CD8-positive, alpha-beta memory T cell (primary cell): ENCODE measurements at regions not wholly inside any gene's neighbourhood (a gene's known extent, or its start where the extent isn't known, plus 50 kb on each side); places are given as distances from the start of the nearest gene placed in this dataset.

Source experiments
- CTCF ChIA-PET: fragments of 350-600 bp; sonication (Branson Sonifier 250); formaldehyde crosslinking; loops from one replicate; lab custom pipeline; 2021; ENCODE audit warnings: antibody characterized with exemption; lab: Charles Lee
- POLR2A ChIA-PET: fragments of 350-600 bp; sonication (Branson Sonifier 250); formaldehyde crosslinking; loops from one replicate; lab custom pipeline; 2021; ENCODE audit warnings: antibody characterized with exemption; lab: Charles Lee
- DNase-seq, 5 donors: peaks; one replicate each; pipeline versions ENCODE4 v3.0.0 to v3.0.0-alpha.2; 2020 to 2022; ENCODE audit warnings: mixed read lengths in 1 of 5
- H3K27ac ChIP-seq: one replicate; pipeline ENCODE4 v1.7.0; 2013; ENCODE audit warnings: low read depth, mild to moderate bottlenecking, low read length, moderate library complexity
- H3K27me3 ChIP-seq: 2 replicates; pipeline ENCODE4 v1.7.0; 2013; ENCODE audit warnings: low read length, mild to moderate bottlenecking; ENCODE audit not compliant: insufficient read depth, poor library complexity, severe bottlenecking
- H3K36me3 ChIP-seq: 2 replicates; pipeline ENCODE4 v1.7.0; 2013; ENCODE audit warnings: mild to moderate bottlenecking, low read length, moderate library complexity; ENCODE audit not compliant: insufficient read depth
- H3K4me1 ChIP-seq: 2 replicates; pipeline ENCODE4 v1.7.0; 2013; ENCODE audit warnings: mild to moderate bottlenecking, low read length, moderate library complexity; ENCODE audit not compliant: insufficient read depth
- H3K4me3 ChIP-seq: 2 replicates; pipeline ENCODE4 v1.7.0; 2013; ENCODE audit warnings: mild to moderate bottlenecking, low read length
- H3K9me3 ChIP-seq: 2 replicates; pipeline ENCODE4 v1.7.0; 2013; ENCODE audit warnings: mild to moderate bottlenecking, low read length
- H3K27ac Mint-ChIP-seq, 8 donors: one replicate each; pipeline ENCODE4 v1.8.0; 2020 to 2021; ENCODE audit warnings: mixed read lengths in 8 of 8, mild to moderate bottlenecking in 6 of 8, inconsistent platforms in 3 of 8, moderate library complexity in 3 of 8
- H3K27me3 Mint-ChIP-seq, 2 donors: one replicate each; pipeline ENCODE4 v1.8.0; 2020 to 2021; ENCODE audit warnings: mixed read lengths in 2 of 2, mild to moderate bottlenecking in 1 of 2, moderate library complexity in 1 of 2
- H3K36me3 Mint-ChIP-seq, 3 donors: one replicate each; pipeline ENCODE4 v1.8.0; 2020 to 2021; ENCODE audit warnings: mixed read lengths in 3 of 3, inconsistent platforms in 1 of 3, mild to moderate bottlenecking in 1 of 3
- H3K4me1 Mint-ChIP-seq, 3 donors: one replicate each; pipeline ENCODE4 v1.8.0; 2020 to 2021; ENCODE audit warnings: mixed read lengths in 3 of 3, inconsistent platforms in 1 of 3, mild to moderate bottlenecking in 1 of 3
- H3K4me3 Mint-ChIP-seq, 7 donors: one replicate each; pipeline ENCODE4 v1.8.0; 2020 to 2021; ENCODE audit warnings: mixed read lengths in 7 of 7, mild to moderate bottlenecking in 6 of 7, moderate library complexity in 4 of 7, inconsistent platforms in 2 of 7
- H3K9me3 Mint-ChIP-seq, 5 donors: one replicate each; pipeline ENCODE4 v1.8.0; 2020 to 2022; ENCODE audit warnings: mixed read lengths in 5 of 5, mild to moderate bottlenecking in 3 of 5, moderate library complexity in 2 of 5, inconsistent platforms in 1 of 5

DNA sequence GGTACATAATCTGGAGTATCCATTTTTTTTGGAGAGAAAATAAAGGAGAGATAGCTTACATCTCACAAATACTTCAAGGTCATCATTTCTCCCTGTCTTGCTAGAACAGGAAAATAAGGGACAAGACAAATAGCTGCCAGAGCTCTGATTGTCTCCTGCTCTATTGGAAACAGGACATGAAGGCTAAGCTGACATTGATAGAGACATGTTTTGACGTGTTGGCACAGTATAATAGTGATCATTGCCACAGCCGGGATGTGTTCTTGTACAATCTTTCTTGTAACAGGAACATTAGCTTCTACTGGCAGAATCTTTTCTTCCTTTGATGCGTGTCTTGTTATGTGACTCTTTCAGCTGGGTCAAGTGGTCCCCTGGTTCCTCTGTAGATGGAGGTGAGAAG is 279.3 kb upstream of the MTPN start:
- no peak overlapping the region for H3K4me3 ChIP-seq
- CTCF ChIA-PET: no interaction called here

DNA sequence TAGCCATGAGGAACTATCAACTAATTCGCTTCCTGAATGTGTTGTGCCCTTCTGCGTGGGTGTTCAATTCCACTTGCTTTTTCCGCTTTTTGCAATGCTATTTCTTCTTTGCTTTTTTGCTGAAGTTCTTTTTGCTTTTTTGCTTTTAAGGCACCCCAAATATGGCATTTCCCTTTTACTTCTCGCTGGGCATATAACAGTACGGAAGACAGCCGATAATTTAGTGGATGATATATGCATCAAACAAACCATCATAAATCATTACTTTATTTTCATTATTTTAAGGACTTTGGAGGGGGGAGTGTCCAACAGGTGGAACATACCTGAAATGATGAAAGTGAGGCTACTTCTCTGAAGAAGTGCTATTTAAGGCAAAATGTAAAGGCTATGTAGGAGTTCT is 277.0 kb upstream of the MTPN start:
- Mint-ChIP-seq H3K27me3 (no peaks in the 10 kb centered on the region), H3K36me3 (peaks cover 0 to 42% (median 0%) of the 10 kb centered on the region in 3 donors), H3K27ac (no peak overlapping the region), H3K9me3 (peaks cover 6 to 17% (median 7%) of the 10 kb centered on the region in 5 donors), H3K4me3 (no peak overlapping the region), H3K4me1 (no peaks in the 10 kb centered on the region)
- POLR2A ChIA-PET: no interaction called here
- Histone ChIP-seq H3K4me3 (no peak overlapping the region), H3K27me3 (no peaks in the 10 kb centered on the region), H3K27ac (no peak overlapping the region), H3K36me3 (no peaks in the 10 kb centered on the region), H3K4me1 (no peaks in the 10 kb centered on the region), H3K9me3 (no peaks in the 10 kb centered on the region)
- CTCF ChIA-PET: no interaction called here
- DNase-seq: no peak

More for the DNA sequence above, 279.3 kb upstream of the MTPN start:
- Mint-ChIP-seq H3K9me3 (peaks cover 7 to 24% (median 18%) of the 10 kb centered on the region in 5 donors), H3K36me3 (peaks cover 0 to 29% (median 0%) of the 10 kb centered on the region in 3 donors), H3K27ac (no peak overlapping the region), H3K4me3 (no peak overlapping the region), H3K4me1 (no peaks in the 10 kb centered on the region), H3K27me3 (no peaks in the 10 kb centered on the region)
- Histone ChIP-seq H3K9me3 (no peaks in the 10 kb centered on the region), H3K27ac (no peak overlapping the region), H3K36me3 (no peaks in the 10 kb centered on the region), H3K27me3 (no peaks in the 10 kb centered on the region), H3K4me1 (no peaks in the 10 kb centered on the region)
- DNase-seq: no peak
- POLR2A ChIA-PET: no interaction called here

DNA sequence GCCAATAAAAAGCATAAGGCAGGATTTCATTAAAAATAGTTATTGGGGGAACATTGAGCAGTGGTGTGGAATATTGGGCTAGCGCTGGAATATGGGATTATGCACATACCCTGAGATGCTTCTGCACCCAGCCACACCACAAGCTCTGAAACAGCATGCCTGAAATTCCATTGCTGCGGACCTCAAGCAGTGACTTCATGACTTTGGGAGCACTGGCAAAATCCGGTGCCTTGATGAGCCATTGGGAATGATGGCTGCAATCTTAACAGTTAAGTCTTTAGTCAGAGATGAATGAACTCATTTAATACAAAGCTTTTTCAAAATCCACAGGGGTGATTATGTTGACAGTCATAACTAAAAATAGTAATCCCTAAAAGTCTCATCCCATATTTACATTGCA is 274.7 kb upstream of the MTPN start:
- no peak overlapping the region for H3K4me3 ChIP-seq
- CTCF ChIA-PET: no interaction called here
- POLR2A ChIA-PET: no interaction called here
- no peak overlapping the region for H3K27ac ChIP-seq
- H3K36me3 ChIP-seq: no peaks in the 10 kb centered on the region
- Mint-ChIP-seq H3K4me1 (no peaks in the 10 kb centered on the region), H3K36me3 (peaks cover 0 to 53% (median 3%) of the 10 kb centered on the region in 3 donors), H3K9me3 (peaks cover 3 to 20% (median 7%) of the 10 kb centered on the region in 5 donors), H3K27me3 (peaks cover 0 to 1% of the 10 kb centered on the region in 2 donors), H3K27ac (no peak overlapping the region), H3K4me3 (no peak overlapping the region)
- no peaks in the 10 kb centered on the region for H3K9me3 ChIP-seq
- no peaks in the 10 kb centered on the region for H3K27me3 ChIP-seq
- H3K4me1 ChIP-seq: no peaks in the 10 kb centered on the region
- DNase-seq: no peak

DNA sequence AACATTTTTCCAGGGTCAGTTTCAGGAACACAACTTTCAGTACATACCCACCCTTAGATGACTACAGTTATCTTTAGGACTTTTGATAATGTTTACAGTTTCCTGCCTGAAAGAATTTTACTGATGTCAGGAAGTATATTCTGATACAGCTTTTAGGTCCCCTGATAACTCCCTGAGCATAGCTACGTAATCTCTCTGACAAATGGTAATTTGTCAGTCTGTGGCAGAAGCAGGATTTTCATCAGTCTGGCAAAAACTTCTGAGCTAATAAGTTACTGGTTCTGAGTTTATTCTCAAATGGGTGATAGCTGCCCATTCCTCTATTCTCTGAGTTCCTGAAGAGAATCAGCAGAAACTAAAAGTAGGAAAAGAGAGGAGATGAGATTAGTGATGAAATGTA is 270.1 kb upstream of the MTPN start:
- Histone ChIP-seq H3K27ac (no peak overlapping the region), H3K4me3 (no peak overlapping the region), H3K4me1 (no peaks in the 10 kb centered on the region), H3K9me3 (no peaks in the 10 kb centered on the region), H3K27me3 (no peaks in the 10 kb centered on the region), H3K36me3 (no peaks in the 10 kb centered on the region)
- H3K27ac Mint-ChIP-seq: no peak overlapping the region
- DNase-seq: no peak
- H3K36me3 Mint-ChIP-seq: peaks cover 4 to 66% (median 17%) of the 10 kb centered on the region in 3 donors
- H3K4me1 Mint-ChIP-seq: no peaks in the 10 kb centered on the region
- POLR2A ChIA-PET: no interaction called here
- H3K4me3 Mint-ChIP-seq: no peak overlapping the region
- CTCF ChIA-PET: no interaction called here
- peaks cover 0 to 22% (median 11%) of the 10 kb centered on the region in 5 donors for H3K9me3 Mint-ChIP-seq
- peaks cover 0 to 1% of the 10 kb centered on the region in 2 donors for H3K27me3 Mint-ChIP-seq

DNA sequence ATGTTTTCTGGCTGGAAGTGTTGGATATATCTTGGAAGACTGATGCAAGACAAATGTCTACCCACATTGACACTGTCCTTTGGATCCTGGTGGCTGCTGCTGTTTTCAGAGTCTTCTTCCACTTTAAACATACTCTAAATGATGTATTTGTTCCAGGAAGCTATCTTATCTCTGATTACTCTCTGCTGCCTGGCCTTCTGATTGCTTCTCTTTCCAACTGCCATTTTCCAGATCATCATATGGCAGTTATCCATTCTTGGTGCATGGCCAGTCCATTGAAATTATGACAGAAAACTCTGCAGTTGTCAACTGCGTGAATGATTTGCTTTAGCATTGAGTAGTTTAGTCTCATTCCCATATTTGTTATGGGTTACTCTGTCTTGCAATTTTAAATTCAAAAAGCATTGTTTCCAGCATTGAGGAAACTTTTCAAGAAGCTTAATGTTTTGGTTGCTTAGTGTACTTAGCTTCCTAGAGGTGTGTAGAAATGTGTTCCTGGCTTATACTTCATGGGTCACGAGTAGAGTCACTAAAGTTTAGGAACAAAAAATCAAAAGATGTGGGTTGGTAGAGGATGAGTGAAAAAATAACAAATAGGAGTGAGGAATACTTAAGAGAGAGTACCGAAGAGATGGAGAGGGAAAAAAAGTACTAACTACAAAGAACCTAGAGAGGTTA is 268.3 kb upstream of the MTPN start:
- H3K4me1 Mint-ChIP-seq: no peaks in the 10 kb centered on the region
- H3K27ac ChIP-seq: peak overlapping the region; percentile 6
- no peak overlapping the region for H3K4me3 Mint-ChIP-seq
- CTCF ChIA-PET: no interaction called here
- peaks cover 4 to 63% (median 18%) of the 10 kb centered on the region in 3 donors for H3K36me3 Mint-ChIP-seq
- H3K9me3 Mint-ChIP-seq: peaks cover 0 to 17% (median 9%) of the 10 kb centered on the region in 5 donors
- H3K9me3 ChIP-seq: no peaks in the 10 kb centered on the region
- no peak overlapping the region for H3K4me3 ChIP-seq
- no peaks in the 10 kb centered on the region for H3K4me1 ChIP-seq
- POLR2A ChIA-PET: no interaction called here
- peaks cover 0 to 1% of the 10 kb centered on the region in 2 donors for H3K27me3 Mint-ChIP-seq
- DNase-seq: no peak
- H3K36me3 ChIP-seq: no peaks in the 10 kb centered on the region
- H3K27me3 ChIP-seq: no peaks in the 10 kb centered on the region
- H3K27ac Mint-ChIP-seq: no peak overlapping the region

DNA sequence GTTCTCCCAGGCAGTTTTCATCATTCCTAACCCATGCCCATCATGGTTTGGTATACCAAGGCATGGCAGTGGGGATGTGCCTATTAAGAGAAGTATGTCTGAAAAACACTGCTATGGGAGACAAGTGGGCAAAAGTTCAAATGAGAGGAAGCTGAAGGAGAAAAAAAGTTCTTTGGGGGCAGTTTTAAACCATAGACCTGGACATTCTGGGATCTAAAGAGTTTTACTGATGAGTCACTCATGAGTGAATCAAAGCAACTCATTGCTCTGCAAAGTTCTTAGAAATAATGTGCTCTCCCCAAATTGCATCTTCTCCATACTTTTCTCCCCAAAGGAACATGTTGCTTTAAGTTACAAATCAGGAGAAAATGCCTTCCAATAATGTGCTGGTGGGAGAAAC is 256.9 kb upstream of the MTPN start:
- ChIA-PET CTCF (no interaction called here), POLR2A (no interaction called here)
- no peak for DNase-seq
- Histone ChIP-seq H3K36me3 (no peaks in the 10 kb centered on the region), H3K27ac (no peak overlapping the region), H3K27me3 (no peaks in the 10 kb centered on the region), H3K9me3 (peaks cover 5% of the 10 kb centered on the region), H3K4me3 (no peak overlapping the region), H3K4me1 (no peaks in the 10 kb centered on the region)
- H3K27me3 Mint-ChIP-seq: peaks cover 0 to 5% of the 10 kb centered on the region in 2 donors
- no peak overlapping the region for H3K27ac Mint-ChIP-seq
- H3K9me3 Mint-ChIP-seq: peaks cover 19 to 51% (median 51%) of the 10 kb centered on the region in 5 donors
- H3K36me3 Mint-ChIP-seq: peaks cover 0 to 37% (median 5%) of the 10 kb centered on the region in 3 donors
- no peak overlapping the region for H3K4me3 Mint-ChIP-seq
- no peaks in the 10 kb centered on the region for H3K4me1 Mint-ChIP-seq

DNA sequence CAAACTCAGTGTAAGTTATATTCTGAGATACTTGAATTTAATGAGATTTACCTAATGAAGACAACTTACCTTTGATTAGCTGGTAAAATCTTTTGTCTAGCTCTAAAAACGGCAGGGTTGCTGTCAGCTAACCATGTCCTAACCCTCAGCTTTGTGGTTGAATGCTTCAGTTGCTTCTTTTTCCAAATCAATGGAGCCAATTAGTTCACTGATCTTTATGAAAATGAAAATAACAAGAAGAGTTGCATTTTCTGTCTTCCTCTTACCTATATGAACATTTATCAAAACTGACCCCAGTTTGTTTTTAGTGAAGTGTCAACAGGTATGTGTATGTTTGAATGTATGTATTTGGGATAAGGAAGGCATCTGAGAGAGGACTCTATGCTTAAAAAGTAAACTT is 253.1 kb upstream of the MTPN start:
- POLR2A ChIA-PET: no interaction called here
- no peaks in the 10 kb centered on the region for H3K27me3 ChIP-seq
- H3K4me3 Mint-ChIP-seq: no peak overlapping the region

DNA sequence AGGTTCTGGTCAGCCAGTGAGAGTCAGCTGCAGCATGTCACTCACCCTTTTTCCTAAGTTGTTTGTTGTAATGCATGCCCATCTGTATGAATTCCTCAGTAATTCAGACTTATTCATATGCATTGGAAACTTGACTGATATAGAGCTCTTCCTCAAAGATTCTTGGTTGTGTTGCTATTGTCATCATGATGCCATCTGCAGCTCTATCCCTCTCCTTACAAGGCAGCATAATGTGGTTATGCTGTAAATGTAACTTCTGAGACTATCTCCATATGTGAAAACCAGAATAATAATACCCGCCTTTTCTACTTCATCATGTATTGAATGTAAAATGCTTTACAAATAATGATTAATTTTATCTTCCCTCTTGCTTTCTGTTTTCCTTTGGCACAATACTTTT is 252.6 kb upstream of the MTPN start:
- H3K27ac ChIP-seq: no peak overlapping the region
- Mint-ChIP-seq H3K4me1 (no peaks in the 10 kb centered on the region), H3K4me3 (no peak overlapping the region), H3K27ac (no peak overlapping the region), H3K9me3 (peaks cover 21 to 49% (median 43%) of the 10 kb centered on the region in 5 donors), H3K27me3 (peaks cover 0 to 5% of the 10 kb centered on the region in 2 donors), H3K36me3 (peaks cover 0 to 24% (median 0%) of the 10 kb centered on the region in 3 donors)
- ChIA-PET CTCF (no interaction called here), POLR2A (no interaction called here)
- no peaks in the 10 kb centered on the region for H3K27me3 ChIP-seq
- no peak overlapping the region for H3K4me3 ChIP-seq
- H3K36me3 ChIP-seq: no peaks in the 10 kb centered on the region
- DNase-seq: no peak
- H3K4me1 ChIP-seq: no peaks in the 10 kb centered on the region
- H3K9me3 ChIP-seq: no peaks in the 10 kb centered on the region

More for the DNA sequence above, 253.1 kb upstream of the MTPN start:
- H3K27me3 Mint-ChIP-seq: peaks cover 0 to 5% of the 10 kb centered on the region in 2 donors
- H3K27ac Mint-ChIP-seq: no peak overlapping the region
- DNase-seq: no peak
- peaks cover 0 to 24% (median 1%) of the 10 kb centered on the region in 3 donors for H3K36me3 Mint-ChIP-seq
- H3K4me3 ChIP-seq: no peak overlapping the region
- no peak overlapping the region for H3K27ac ChIP-seq
- H3K9me3 ChIP-seq: no peaks in the 10 kb centered on the region
- H3K9me3 Mint-ChIP-seq: peaks cover 21 to 47% (median 44%) of the 10 kb centered on the region in 5 donors
- CTCF ChIA-PET: no interaction called here
- H3K36me3 ChIP-seq: no peaks in the 10 kb centered on the region
- no peaks in the 10 kb centered on the region for H3K4me1 Mint-ChIP-seq
- no peaks in the 10 kb centered on the region for H3K4me1 ChIP-seq
